Iris pigment epithelial cell (primary cell): ENCODE measurements at regions not wholly inside any gene's neighbourhood (a gene's known extent, or its start where the extent isn't known, plus 50 kb on each side); places are given as distances from the start of the nearest gene placed in this dataset.
"Not testable (repeated sequence)": the region's sequence is repeated elsewhere in the genome, so short reads cannot be mapped to it uniquely, and the experiment has no call there.

Experiments used
- DNase-seq: peaks from one replicate; pipeline ENCODE4 v3.0.0-alpha.2; 2011; ENCODE audit warnings: low read depth

DNA sequence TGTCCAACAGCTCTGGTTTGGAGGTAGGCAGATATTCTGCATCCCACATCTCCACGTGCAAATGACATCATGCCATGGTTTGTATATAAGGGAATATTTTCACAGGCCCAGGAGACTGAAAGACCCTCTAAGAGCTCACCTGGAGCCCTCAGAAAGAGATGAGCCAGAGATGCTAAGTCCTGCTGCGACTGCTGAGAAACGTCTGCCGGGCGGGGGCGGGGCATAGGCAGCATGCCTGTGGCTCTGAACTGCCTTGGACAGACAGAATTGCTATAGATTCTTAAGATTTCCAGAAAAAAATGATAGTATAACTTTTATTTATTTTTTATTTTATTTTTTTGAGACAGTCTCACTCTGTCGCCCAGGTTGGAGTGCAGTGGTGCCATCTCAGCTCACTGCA is 64.2 kb upstream of the METTL9 start:
- not testable (repeated sequence) for DNase-seq

GRCh38 chr16:21536740-21537139 is 62.6 kb upstream of the METTL9 start:
- DNase-seq: not testable (repeated sequence)

DNA sequence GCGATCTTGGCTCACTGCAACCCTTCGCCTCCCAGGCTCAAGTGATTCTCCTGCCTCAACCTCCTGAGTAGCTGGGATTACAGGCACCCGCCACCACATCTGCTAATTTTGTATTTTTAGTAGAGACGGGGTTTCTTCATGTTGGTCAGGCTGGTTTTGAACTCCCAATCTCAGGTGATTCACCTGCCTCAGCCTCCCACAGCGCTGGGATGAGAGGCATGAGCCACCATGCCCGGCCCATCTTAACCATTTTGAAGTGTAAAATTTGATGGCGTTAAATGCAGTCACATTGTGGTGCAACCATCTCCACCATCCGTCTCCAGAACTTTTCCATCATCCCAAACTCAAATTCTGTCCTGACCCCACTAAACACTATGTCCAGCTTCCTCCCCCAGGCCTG is 61.8 kb upstream of the METTL9 start:
- DNase-seq: not testable (repeated sequence)

GRCh38 chr16:21539107-21539618 is 60.2 kb upstream of the METTL9 start:
- not testable (repeated sequence) for DNase-seq

- not testable (repeated sequence) for DNase-seq
These were observed 58.5 kb upstream of the METTL9 start for GRCh38 chr16:21540770-21541433.

- DNase-seq: peak; percentile 29
These were observed 57.7 kb upstream of the METTL9 start for GRCh38 chr16:21541611-21542051.

GRCh38 chr16:21542075-21542474 is 57.3 kb upstream of the METTL9 start:
- DNase-seq: not testable (repeated sequence)

DNA sequence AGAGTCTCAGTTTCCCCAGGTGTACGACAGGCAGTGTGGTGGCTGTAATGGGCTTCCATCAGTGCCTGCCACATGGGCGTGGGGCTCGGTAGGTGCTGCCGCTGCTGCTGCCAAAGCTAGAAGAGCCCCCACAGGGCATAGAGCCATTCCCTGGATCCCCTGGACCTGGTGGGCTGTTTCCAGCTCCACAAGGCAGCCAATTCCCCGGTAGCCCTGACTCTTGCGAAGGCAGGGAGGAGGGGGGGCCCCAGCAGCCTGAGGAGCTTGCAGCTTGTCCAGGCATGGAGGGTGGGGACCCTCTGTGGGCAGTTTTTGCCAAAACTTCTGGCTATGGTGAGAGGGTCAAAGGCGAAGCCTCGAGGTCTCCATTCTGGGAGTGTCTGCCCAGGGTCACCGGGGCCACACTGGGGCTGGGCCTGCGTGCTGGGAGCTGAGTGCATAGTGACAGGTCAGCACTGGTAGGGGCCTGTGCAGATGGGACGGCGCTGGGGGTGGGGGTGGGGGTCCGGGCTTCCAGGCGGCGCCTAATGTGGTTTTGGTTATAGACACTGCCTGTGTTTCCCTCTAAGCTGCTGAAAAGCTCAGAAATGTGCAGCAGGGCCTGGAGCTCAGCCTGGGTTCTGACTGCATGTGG is 56.8 kb upstream of the METTL9 start:
- DNase-seq: not testable (repeated sequence)

- DNase-seq: not testable (repeated sequence)
These were observed 56.1 kb upstream of the METTL9 start for GRCh38 chr16:21543151-21543836.

DNA sequence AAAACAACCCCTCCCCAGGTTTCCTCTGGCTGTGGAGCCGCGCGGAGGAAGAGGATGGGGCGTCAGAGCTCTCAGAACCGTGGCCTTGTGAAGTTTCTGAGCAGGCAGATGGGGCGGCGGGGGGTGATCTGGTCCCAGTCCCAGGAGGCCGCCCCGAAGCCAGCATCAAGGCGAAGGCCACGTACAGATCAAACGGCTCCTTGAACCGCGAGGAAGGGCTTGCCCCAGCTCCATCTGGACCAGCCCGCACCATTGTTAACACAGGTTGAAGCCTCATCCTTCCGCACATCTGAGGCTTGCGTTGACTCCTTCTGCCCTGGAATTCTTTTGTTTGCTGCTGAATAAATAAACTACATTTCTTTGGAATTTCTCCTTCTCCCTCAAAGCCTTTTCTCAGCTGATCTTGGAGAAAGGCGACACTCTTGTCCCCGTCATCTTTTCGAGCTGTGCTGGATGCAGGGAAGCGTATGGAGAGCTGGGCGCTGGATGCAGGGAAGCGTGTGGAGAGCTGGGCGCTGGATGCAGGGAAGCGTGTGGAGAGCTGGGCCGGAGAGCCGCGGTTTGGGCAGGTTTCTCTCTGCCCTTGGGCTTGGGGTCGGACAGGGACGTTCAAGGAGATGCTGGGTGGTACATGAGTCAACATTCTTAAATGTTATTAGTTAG is 53.6 kb upstream of the METTL9 start:
- not testable (repeated sequence) for DNase-seq

DNA sequence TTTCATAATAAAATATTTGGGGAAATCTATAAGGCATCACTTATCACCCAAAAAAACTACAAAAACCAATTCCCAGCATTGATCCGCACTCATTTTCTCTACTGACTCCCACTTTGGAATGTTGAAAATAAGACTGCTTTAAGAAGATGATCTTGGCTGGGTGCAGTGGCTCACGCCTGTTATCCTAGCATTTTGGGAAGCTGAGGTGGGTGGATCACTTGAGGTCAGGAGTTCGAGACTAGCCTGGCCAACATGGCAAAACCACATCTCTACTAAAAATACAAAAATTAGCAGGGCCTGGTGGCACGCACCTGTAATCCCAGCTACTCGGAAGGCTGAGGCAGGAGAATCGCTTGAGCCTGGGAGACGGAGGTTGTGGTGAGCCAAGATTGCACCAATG is 50.0 kb upstream of the METTL9 start:
- not testable (repeated sequence) for DNase-seq
